Stomach (tissue), 8 donors: ENCODE measurements at regions not wholly inside any gene's neighbourhood (a gene's known extent, or its start where the extent isn't known, plus 50 kb on each side); places are given as distances from the start of the nearest gene placed in this dataset.

Experiments
- DNase-seq, 2 donors: peaks; one replicate each; pipeline versions ENCODE4 v3.0.0 to v3.0.0-alpha.2; 2013 to 2019
- H3K27ac ChIP-seq, 5 donors: fragments of 200-600 bp in 4 of 5; sonication (generic) in 4 of 5; one replicate each; pipeline ENCODE4 v1.5.1; 2013 to 2019; ENCODE audit warnings: mild to moderate bottlenecking in 1 of 5, moderate library complexity in 1 of 5
- H3K27me3 ChIP-seq, 3 donors: fragments of 200-600 bp; sonication (generic); one replicate each; pipeline ENCODE4 v1.5.1; 2017 to 2019; ENCODE audit warnings: mixed run types in 1 of 3
- H3K36me3 ChIP-seq, 4 donors: fragments of 200-600 bp; sonication (generic); 1 replicate in 3 of 4; 2 replicates in 1 of 4; pipeline ENCODE4 v1.5.1; 2016 to 2019
- H3K4me1 ChIP-seq, 4 donors: fragments of 200-600 bp; sonication (generic); one replicate each; pipeline ENCODE4 v1.5.1; 2016 to 2019
- H3K4me3 ChIP-seq, 4 donors: fragments of 200-600 bp; sonication (generic) in 3 of 4; one replicate each; pipeline ENCODE4 v1.5.1; 2016 to 2019; ENCODE audit warnings: mild to moderate bottlenecking in 1 of 4
- H3K9me3 ChIP-seq, 4 donors: fragments of 200-600 bp; sonication (generic); one replicate each; pipeline ENCODE4 v1.5.1; 2016 to 2019
- EP300 ChIP-seq: sonication (generic); formaldehyde crosslinking; IDR thresholded peaks from one replicate; pipeline ENCODE4 v1.6.1; 2017; ENCODE audit warnings: antibody characterized with exemption
- POLR2A ChIP-seq, 4 donors: fragments of 450-650 bp; IDR thresholded peaks; one replicate each; pipeline ENCODE4 v1.6.1; 2016; ENCODE audit warnings: antibody characterized with exemption in 4 of 4, control low read depth in 2 of 4, mild to moderate bottlenecking in 1 of 4, moderate library complexity in 1 of 4
- POLR2AphosphoS5 ChIP-seq, 3 donors: sonication (generic); formaldehyde crosslinking; IDR thresholded peaks; one replicate each; pipeline ENCODE4 v1.6.1; 2016; ENCODE audit warnings: antibody characterized with exemption in 3 of 3
- WGBS, 5 donors: extraction: QIAGEN DNeasy Blood & Tissue Kit in 3 of 5; methylation state at CpG; one replicate each; pipeline versions ENCODE4 v1.1.5 to v1.1.7; 2013 to 2018; 5-methylcytosine and 5-hydroxymethylcytosine counted together
- intact Hi-C: fragments of 100-400 bp; cut with DNase I; formaldehyde crosslinking; loops from one replicate; pipeline ENCODE4 v1.15.1; 2023; ENCODE audit warnings: low total_unique reads
- TF ChIP-seq, protein P1 (sequence below), 7 experiments: fragments of 450-650 bp in 4 of 7; fragments of 200-600 bp in 3 of 7; sonication (generic) in 3 of 7; IDR thresholded peaks; one replicate each; pipeline ENCODE4 v1.5.1; 2016 to 2019; ENCODE audit warnings: antibody characterized with exemption in 7 of 7, control low read depth in 2 of 7, mild to moderate bottlenecking in 1 of 7
- donor health status: healthy with polysubstance abuse.
- donor health status: Bipolar disorder and iron deficiency.
- donor health status: healthy.

DNA sequence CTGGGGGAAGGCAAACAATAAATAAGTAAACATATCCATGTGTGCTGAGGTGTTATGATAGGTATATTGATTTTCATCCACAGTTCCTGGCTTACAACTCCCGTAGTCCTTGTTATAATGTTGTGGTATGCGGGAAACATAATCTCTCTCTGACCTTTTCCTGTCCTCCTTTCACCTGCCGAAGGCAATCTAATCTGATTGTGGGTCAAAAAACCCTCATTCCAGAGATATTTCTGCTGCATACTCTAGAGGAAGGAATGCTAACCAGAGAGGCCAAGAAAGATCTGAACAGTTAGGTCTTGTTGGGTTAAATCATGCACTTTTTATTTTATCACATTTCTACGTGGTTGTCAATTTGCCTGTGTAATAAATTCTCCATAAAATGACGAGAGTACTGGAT, 383.6 kb upstream of the SEMA6D start:
- Histone ChIP-seq H3K4me3 (no peak overlapping the region), H3K36me3 (no peaks in the 10 kb centered on the region), H3K27me3 (no peaks in the 10 kb centered on the region), H3K9me3 (no peaks in the 10 kb centered on the region), H3K27ac (no peak overlapping the region), H3K4me1 (peaks cover 0 to 13% (median 4%) of the 10 kb centered on the region in 4 donors)
- no peak for DNase-seq
- 70 to 76% (median 70%) methylated on average over 5 of the region's 5 CpGs for WGBS, 5 donors
- intact Hi-C loops = no loop called here
- TF ChIP-seq POLR2AphosphoS5 (IDR thresholded peaks at IDR 0.05) (no peak), POLR2A (IDR thresholded peaks at IDR 0.05) (no peak), EP300 (no peak)
- TF ChIP-seq, protein P1, sequence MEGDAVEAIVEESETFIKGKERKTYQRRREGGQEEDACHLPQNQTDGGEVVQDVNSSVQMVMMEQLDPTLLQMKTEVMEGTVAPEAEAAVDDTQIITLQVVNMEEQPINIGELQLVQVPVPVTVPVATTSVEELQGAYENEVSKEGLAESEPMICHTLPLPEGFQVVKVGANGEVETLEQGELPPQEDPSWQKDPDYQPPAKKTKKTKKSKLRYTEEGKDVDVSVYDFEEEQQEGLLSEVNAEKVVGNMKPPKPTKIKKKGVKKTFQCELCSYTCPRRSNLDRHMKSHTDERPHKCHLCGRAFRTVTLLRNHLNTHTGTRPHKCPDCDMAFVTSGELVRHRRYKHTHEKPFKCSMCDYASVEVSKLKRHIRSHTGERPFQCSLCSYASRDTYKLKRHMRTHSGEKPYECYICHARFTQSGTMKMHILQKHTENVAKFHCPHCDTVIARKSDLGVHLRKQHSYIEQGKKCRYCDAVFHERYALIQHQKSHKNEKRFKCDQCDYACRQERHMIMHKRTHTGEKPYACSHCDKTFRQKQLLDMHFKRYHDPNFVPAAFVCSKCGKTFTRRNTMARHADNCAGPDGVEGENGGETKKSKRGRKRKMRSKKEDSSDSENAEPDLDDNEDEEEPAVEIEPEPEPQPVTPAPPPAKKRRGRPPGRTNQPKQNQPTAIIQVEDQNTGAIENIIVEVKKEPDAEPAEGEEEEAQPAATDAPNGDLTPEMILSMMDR (IDR thresholded peaks at IDR 0.05) = no peak

DNA sequence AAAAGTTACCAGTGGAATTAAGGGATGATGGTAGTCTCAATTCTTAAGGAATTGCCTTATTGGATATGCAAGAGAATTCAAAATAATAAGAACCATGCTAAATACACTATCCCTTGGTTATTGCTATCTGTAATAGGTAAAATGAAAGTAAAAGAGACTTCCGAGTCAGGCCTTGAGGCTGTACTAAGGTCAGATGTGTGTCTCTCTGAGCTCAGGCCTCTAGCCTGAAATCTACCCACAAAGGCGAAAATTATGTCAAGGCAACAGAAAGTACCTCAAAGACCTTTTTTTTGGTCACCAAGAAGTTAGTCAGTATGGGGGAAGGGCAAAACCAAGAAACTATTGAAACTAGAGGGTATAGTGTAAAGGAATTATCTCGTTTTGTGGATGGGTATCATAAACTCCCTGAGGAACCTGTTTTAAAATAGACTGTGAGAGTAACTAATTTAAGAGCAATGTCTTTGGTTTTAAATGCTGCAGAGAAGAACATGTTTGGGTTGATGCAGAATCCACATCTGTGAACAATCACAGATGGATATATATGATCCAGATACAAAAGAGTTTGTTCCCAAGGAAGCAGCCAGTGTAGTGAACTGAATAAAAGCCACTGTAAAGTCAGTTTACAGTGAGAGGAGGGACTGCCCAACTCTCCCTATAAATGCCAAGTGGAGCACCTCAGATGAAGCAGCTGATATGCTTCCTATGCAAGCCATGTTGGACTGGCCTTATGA, 382.3 kb upstream of the SEMA6D start:
- no peak for DNase-seq
- 78 to 85% (median 80%) methylated on average over 3 of the region's 3 CpGs for WGBS, 5 donors
- H3K27me3 ChIP-seq = no peaks in the 10 kb centered on the region
- H3K4me1 ChIP-seq = peaks cover 0 to 13% (median 4%) of the 10 kb centered on the region in 4 donors
- intact Hi-C loops = no loop called here
- TF ChIP-seq, protein P1 (IDR thresholded peaks at IDR 0.05) = no peak
- TF ChIP-seq EP300 = no peak
- TF ChIP-seq POLR2AphosphoS5 (IDR thresholded peaks at IDR 0.05) = no peak
- TF ChIP-seq POLR2A (IDR thresholded peaks at IDR 0.05) = no peak
- no peaks in the 10 kb centered on the region for H3K36me3 ChIP-seq
- no peak overlapping the region for H3K4me3 ChIP-seq
- no peaks in the 10 kb centered on the region for H3K9me3 ChIP-seq
- no peak overlapping the region for H3K27ac ChIP-seq

DNA sequence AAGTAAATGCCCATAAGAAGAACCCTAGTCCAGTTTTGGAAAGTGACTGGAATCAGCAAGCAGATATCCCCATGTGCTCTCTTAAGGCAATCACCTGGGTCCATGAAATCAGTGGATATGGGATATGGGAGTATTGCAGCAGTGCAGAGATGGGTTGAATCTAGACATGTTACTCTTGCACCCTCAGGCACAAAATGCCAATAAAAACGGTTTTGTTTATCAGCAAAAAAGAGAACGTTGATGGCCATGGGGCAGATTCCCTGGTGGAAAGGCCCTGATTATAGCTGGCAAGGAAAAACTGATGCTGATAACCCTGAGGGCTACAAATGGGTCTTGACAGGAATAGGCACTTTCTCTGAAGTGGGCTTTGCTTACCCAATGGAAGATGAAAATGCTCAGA, 380.2 kb upstream of the SEMA6D start:
- Histone ChIP-seq H3K9me3 (no peaks in the 10 kb centered on the region), H3K36me3 (no peaks in the 10 kb centered on the region), H3K4me3 (no peak overlapping the region), H3K4me1 (peaks cover 0 to 7% (median 3%) of the 10 kb centered on the region in 4 donors), H3K27me3 (no peaks in the 10 kb centered on the region), H3K27ac (no peak overlapping the region)
- intact Hi-C loops = no loop called here
- DNase-seq = no peak
- WGBS, 5 donors = 68 to 79% (median 74%) methylated on average over 2 of the region's 2 CpGs
- TF ChIP-seq POLR2AphosphoS5 (IDR thresholded peaks at IDR 0.05) = no peak
- no peak for TF ChIP-seq EP300
- no peak for TF ChIP-seq POLR2A (IDR thresholded peaks at IDR 0.05)
- TF ChIP-seq, protein P1 (IDR thresholded peaks at IDR 0.05) = no peak

DNA sequence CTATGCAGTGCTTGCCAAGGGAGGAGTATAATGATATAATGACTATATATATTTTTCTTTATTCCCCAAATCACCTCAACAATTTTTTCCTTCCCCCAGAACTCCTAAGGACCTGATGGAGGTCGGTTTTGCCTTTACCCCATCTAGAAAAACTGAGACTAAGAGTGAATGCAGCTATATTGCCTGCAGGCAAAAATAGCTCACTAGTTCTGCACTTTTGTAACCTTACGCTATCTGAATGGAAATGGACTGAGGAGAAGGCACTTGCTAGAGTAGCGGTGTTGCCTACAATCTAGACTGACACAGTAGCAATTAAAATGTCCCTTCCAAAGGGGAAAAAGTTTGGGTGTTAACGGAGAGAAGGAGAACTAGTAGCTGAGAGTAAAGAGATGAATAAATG, 379.5 kb upstream of the SEMA6D start:
- no peak overlapping the region for H3K4me3 ChIP-seq
- intact Hi-C loops = no loop called here
- no peaks in the 10 kb centered on the region for H3K4me1 ChIP-seq
- H3K27ac ChIP-seq = no peak overlapping the region
- no peak for TF ChIP-seq POLR2AphosphoS5 (IDR thresholded peaks at IDR 0.05)
- TF ChIP-seq EP300 = no peak
- TF ChIP-seq POLR2A (IDR thresholded peaks at IDR 0.05) = no peak
- TF ChIP-seq, protein P1 (IDR thresholded peaks at IDR 0.05) = no peak
- 78 to 87% (median 81%) methylated on average over 4 of the region's 4 CpGs for WGBS, 5 donors
- no peak for DNase-seq
- H3K27me3 ChIP-seq = no peaks in the 10 kb centered on the region
- H3K36me3 ChIP-seq = no peaks in the 10 kb centered on the region
- H3K9me3 ChIP-seq = no peaks in the 10 kb centered on the region
